HCT116 (cell line): ENCODE measurements at regions not wholly inside any gene's neighbourhood (a gene's known extent, or its start where the extent isn't known, plus 50 kb on each side); places are given as distances from the start of the nearest gene placed in this dataset.
"Not testable (repeated sequence)": the region's sequence is repeated elsewhere in the genome, so short reads cannot be mapped to it uniquely, and the experiment has no call there.

Experiments
- ATAC-seq: fragments of 200-7000 bp; cut with Tn5 transposase; 2 replicates; pipeline ENCODE4 v1.9.1; 2020; ENCODE audit warnings: mild to moderate bottlenecking, moderate library complexity
- BruUV-seq: library from RNA; stranded (reverse); fragments of 400-500 nt; replicated peaks from 2 replicates; lab custom pipeline; 2021; lab: Mats Ljungman, UMichigan
- CTCF ChIA-PET: fragments of 300-600 bp; sonication (Branson Sonifier 250); formaldehyde crosslinking; loops from one replicate; lab custom pipeline; 2021; ENCODE audit warnings: antibody characterized with exemption; lab: Charles Lee
- POLR2A ChIA-PET: fragments of 300-600, 350-600 bp; sonication (Branson Sonifier 250); formaldehyde crosslinking; loops from one replicate; lab custom pipeline; 2021; ENCODE audit warnings: antibody characterized with exemption; lab: Charles Lee
- RAD21 ChIA-PET, 2 experiments: fragments of 300-600 bp; sonication (Branson Sonifier 250); formaldehyde crosslinking; loops; one replicate each; lab custom pipeline; 2023; ENCODE audit warnings: low total read pairs in 2 of 2; ENCODE audit not compliant: uncharacterized antibody in 2 of 2, unreplicated experiment in 2 of 2, low non-redundant PET in 1 of 2; lab: Charles Lee
- DNase-seq: peaks from one replicate; pipeline ENCODE4 v3.0.0-alpha.2; 2010; ENCODE audit warnings: low read depth, low spot score
- H2AFZ ChIP-seq: fragments of 200-600 bp; shearing (Covaris generic), sonication (generic); 2 replicates; pipeline ENCODE4 v1.6.1; 2017; ENCODE audit warnings: low read depth, mixed run types, mixed read lengths, antibody characterized with exemption, low read length; ENCODE audit not compliant: poor library complexity, severe bottlenecking
- H3K27ac ChIP-seq: 2 replicates; pipeline ENCODE4 v1.5.1; 2012; ENCODE audit warnings: low read depth, low read length
- H3K27me3 ChIP-seq: fragments of 200-600 bp; sonication (generic); 2 replicates; pipeline ENCODE4 v1.6.1; 2016; ENCODE audit warnings: mixed run types, low read length, mixed read lengths; ENCODE audit not compliant: insufficient read depth
- H3K36me3 ChIP-seq, 2 experiments: fragments of 200-500 bp in 1 of 2; fragments of 200-600 bp in 1 of 2; sonication (Bioruptor generic) in 1 of 2; sonication (generic) in 1 of 2; 2 replicates each; pipeline versions ENCODE4 v1.5.1 to v1.6.1; 2014 to 2016; ENCODE audit warnings: low read length in 2 of 2, inconsistent platforms in 1 of 2, mixed read lengths in 1 of 2, mixed run types in 1 of 2; ENCODE audit not compliant: insufficient read depth in 2 of 2, control insufficient read depth in 1 of 2
- H3K4me1 ChIP-seq, 2 experiments: fragments of 200-600 bp in 1 of 2; sonication (generic) in 1 of 2; 2 replicates each; pipeline versions ENCODE4 v1.5.1 to v1.6.1; 2012 to 2017; ENCODE audit warnings: low read length in 2 of 2, inconsistent platforms in 1 of 2, mild to moderate bottlenecking in 1 of 2, mixed read lengths in 1 of 2, mixed run types in 1 of 2, moderate library complexity in 1 of 2; ENCODE audit not compliant: insufficient read depth in 2 of 2, control insufficient read depth in 1 of 2
- H3K4me2 ChIP-seq: fragments of 200-600 bp; sonication (generic); 2 replicates; pipeline ENCODE4 v1.6.1; 2017; ENCODE audit warnings: mixed run types, low read length, mixed read lengths
- H3K4me3 ChIP-seq, 2 experiments: fragments of 200-600 bp in 1 of 2; sonication (generic) in 1 of 2; replicated peaks in 1 of 2; 2 replicates each; pipeline ENCODE4 v1.5.1; 2011 to 2016; ENCODE audit warnings: low read length in 2 of 2, control low read depth in 1 of 2, low read depth in 1 of 2, mild to moderate bottlenecking in 1 of 2, mixed read lengths in 1 of 2, mixed run types in 1 of 2
- H3K79me2 ChIP-seq: fragments of 200-600 bp; sonication (generic); 2 replicates; pipeline ENCODE4 v1.6.1; 2017; ENCODE audit warnings: mild to moderate bottlenecking, mixed run types, low read length, moderate library complexity, mixed read lengths; ENCODE audit not compliant: insufficient read depth
- H3K9ac ChIP-seq: fragments of 200-600 bp; sonication (generic); 2 replicates; pipeline ENCODE4 v1.6.1; 2016; ENCODE audit warnings: low read length, mixed read lengths
- H3K9me2 ChIP-seq: fragments of 200-600 bp; sonication (generic), shearing (Covaris generic); 2 replicates; pipeline ENCODE4 v1.6.1; 2017; ENCODE audit warnings: mixed run types, mild to moderate bottlenecking, moderate library complexity; ENCODE audit not compliant: insufficient read depth
- H3K9me3 ChIP-seq, 2 experiments: fragments of 200-500 bp in 1 of 2; fragments of 200-600 bp in 1 of 2; sonication (Bioruptor generic) in 1 of 2; sonication (generic) in 1 of 2; 2 replicates each; pipeline ENCODE4 v1.6.1; 2014 to 2017; ENCODE audit warnings: low read length in 2 of 2, mixed read lengths in 2 of 2, inconsistent platforms in 1 of 2, low read depth in 1 of 2, mild to moderate bottlenecking in 1 of 2, mixed run types in 1 of 2, moderate library complexity in 1 of 2; ENCODE audit not compliant: control insufficient read depth in 1 of 2, insufficient read depth in 1 of 2
- H4K20me1 ChIP-seq: fragments of 200-600 bp; sonication (generic), shearing (Covaris generic); 2 replicates; pipeline ENCODE4 v1.6.1; 2017; ENCODE audit warnings: mixed run types, mild to moderate bottlenecking, moderate library complexity; ENCODE audit not compliant: insufficient read depth
- CEBPB ChIP-seq: IDR thresholded peaks from 2 replicates; pipeline ENCODE4 v1.6.1; 2012; ENCODE audit warnings: low read depth
- JUND ChIP-seq: IDR thresholded peaks from 2 replicates; pipeline ENCODE4 v1.6.1; 2012
- RAD21 ChIP-seq: IDR thresholded peaks from 2 replicates; pipeline ENCODE4 v1.6.1; 2012; ENCODE audit warnings: low read depth, mild to moderate bottlenecking
- SRF ChIP-seq: IDR thresholded peaks from 2 replicates; pipeline ENCODE4 v1.6.1; 2012; ENCODE audit warnings: low read depth
- ZFX ChIP-seq: fragments of 450-650 bp; IDR thresholded peaks from 2 replicates; pipeline ENCODE4 v1.6.1; 2017
- ZNF274 ChIP-seq: fragments of 200-500 bp; sonication (Bioruptor generic); IDR thresholded peaks from 2 replicates; pipeline ENCODE4 v1.6.1; 2014; ENCODE audit warnings: mild to moderate bottlenecking, low read depth, low read length, inconsistent platforms
- intact Hi-C: fragments of 100-400 bp; cut with micrococcal nuclease; formaldehyde crosslinking; loops from 2 replicates; pipeline ENCODE4 v1.10.0; 2022
- TF ChIP-seq, protein P1 (sequence below), 3 experiments: fragments of 200-600 bp in 1 of 3; sonication (generic) in 1 of 3; IDR thresholded peaks in 2 of 3; conservative IDR thresholded peaks in 1 of 3; 2 replicates each; pipeline ENCODE4 v1.5.1; 2012 to 2017; ENCODE audit warnings: low read depth in 2 of 3, low read length in 2 of 3, antibody characterized with exemption in 1 of 3, borderline replicate concordance in 1 of 3, control low read depth in 1 of 3, mild to moderate bottlenecking in 1 of 3, mixed read lengths in 1 of 3, mixed run types in 1 of 3, moderate library complexity in 1 of 3; ENCODE audit not compliant: insufficient read depth in 1 of 3
- TF ChIP-seq, protein P2 (sequence below): IDR thresholded peaks from 2 replicates; pipeline ENCODE4 v1.6.1; 2012

DNA sequence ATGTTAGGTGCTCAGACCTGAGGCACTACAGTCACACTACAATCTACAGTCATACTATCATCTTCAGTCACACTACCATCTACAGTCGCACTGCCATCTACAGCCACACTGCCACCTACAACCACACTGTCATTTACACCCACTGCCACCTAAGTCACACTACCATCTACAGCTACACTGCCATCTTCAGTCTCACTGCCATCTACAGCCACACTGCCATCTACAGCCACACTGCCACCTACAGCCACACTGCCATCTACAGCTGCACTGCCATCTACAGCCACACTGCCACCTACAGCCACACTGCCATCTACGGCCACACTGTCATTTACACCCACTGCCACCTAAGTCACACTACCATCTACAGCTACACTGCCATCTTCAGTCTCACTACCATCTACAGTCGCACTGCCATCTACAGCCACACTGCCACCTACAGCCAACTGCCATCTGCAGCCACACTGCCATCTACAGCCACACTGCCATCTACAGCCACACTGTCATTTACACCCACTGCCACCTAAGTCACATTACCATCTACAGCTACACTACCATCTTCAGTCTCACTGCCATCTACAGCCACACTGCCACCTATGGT lies 155.2 kb upstream of the AFDN start:
- H3K27me3 ChIP-seq, RAD21 ChIA-PET, CTCF ChIA-PET, H2AFZ ChIP-seq, H3K27ac ChIP-seq, H3K79me2 ChIP-seq, H3K36me3 ChIP-seq, H4K20me1 ChIP-seq, POLR2A ChIA-PET, H3K9ac ChIP-seq, H3K4me3 ChIP-seq, BruUV-seq, H3K4me2 ChIP-seq, H3K4me1 ChIP-seq, ATAC-seq, DNase-seq, intact Hi-C loops, H3K9me2 ChIP-seq, H3K9me3 ChIP-seq: not testable (repeated sequence)
- TF ChIP-seq, protein P1, sequence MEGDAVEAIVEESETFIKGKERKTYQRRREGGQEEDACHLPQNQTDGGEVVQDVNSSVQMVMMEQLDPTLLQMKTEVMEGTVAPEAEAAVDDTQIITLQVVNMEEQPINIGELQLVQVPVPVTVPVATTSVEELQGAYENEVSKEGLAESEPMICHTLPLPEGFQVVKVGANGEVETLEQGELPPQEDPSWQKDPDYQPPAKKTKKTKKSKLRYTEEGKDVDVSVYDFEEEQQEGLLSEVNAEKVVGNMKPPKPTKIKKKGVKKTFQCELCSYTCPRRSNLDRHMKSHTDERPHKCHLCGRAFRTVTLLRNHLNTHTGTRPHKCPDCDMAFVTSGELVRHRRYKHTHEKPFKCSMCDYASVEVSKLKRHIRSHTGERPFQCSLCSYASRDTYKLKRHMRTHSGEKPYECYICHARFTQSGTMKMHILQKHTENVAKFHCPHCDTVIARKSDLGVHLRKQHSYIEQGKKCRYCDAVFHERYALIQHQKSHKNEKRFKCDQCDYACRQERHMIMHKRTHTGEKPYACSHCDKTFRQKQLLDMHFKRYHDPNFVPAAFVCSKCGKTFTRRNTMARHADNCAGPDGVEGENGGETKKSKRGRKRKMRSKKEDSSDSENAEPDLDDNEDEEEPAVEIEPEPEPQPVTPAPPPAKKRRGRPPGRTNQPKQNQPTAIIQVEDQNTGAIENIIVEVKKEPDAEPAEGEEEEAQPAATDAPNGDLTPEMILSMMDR (IDR thresholded peaks at IDR 0.05 in 2 of 3, conservative IDR thresholded peaks at IDR 0.05 in 1 of 3; ENCODE audit: borderline replicate concordance in 1 of 3, insufficient read depth in 1 of 3, low read depth in 2 of 3, low read length in 2 of 3) = peak in 1 of 3 experiments; percentile 15; a peak in 2 of 6 replicates

DNA sequence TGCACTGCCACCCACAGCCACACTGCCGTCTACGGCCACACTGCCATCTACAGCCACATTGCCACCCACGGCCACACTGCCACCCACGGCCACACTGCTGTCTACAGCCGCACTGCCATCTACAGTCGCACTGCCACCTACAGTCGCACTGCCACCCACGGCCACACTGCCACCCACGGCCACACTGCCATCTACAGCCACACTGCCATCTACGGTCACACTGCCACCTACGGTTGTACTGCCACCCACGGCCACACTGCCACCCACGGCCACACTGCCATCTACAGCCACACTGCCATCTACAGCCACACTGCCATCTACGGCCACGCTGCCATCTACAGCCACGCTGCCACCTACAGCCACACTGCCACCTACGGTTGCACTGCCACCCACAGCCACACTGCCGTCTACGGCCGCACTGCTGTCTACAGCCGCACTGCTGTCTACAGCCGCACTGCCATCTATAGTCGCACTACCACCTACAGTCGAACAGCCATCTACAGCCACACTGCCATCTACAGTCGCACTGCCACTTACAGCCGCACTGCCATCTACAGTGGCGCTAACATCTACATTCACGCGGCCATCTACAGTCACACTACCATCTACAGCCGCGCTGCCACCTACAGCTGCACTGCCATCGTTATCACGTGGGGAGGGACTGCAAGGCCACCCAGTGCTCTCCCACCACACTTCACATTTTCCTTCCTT lies 154.6 kb upstream of the AFDN start:
- no peak overlapping the region; the same call in 1 of the 2 replicates for H3K27ac ChIP-seq
- ChIA-PET CTCF (no interaction called here), RAD21 (no interaction called here), POLR2A (no interaction called here)
- H3K4me1 ChIP-seq = no peaks in the 10 kb centered on the region
- no peaks in the 10 kb centered on the region for H3K27me3 ChIP-seq
- ATAC-seq (no peak), DNase-seq (no peak)
- no TSS peak for BruUV-seq
- no peak overlapping the region for H3K4me3 ChIP-seq
- no peak overlapping the region for H3K9ac ChIP-seq
- H3K79me2 ChIP-seq = no peaks in the 10 kb centered on the region
- TF ChIP-seq ZNF274 (no peak), ZFX (no peak), SRF (no peak), RAD21 (no peak), JUND (no peak), CEBPB (no peak)
- TF ChIP-seq, protein P2, sequence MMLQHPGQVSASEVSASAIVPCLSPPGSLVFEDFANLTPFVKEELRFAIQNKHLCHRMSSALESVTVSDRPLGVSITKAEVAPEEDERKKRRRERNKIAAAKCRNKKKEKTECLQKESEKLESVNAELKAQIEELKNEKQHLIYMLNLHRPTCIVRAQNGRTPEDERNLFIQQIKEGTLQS = no peak
- no peaks in the 10 kb centered on the region for H4K20me1 ChIP-seq
- H3K9me3 ChIP-seq = peaks cover 0 to 10% of the 10 kb centered on the region in 2 experiments; a peak in 1 of 4 replicates
- H2AFZ ChIP-seq = no peak overlapping the region
- no peaks in the 10 kb centered on the region for H3K9me2 ChIP-seq
- H3K36me3 ChIP-seq = no peaks in the 10 kb centered on the region
- intact Hi-C loops = no loop called here
- H3K4me2 ChIP-seq = no peak overlapping the region
